ENCODE measurements at regions not wholly inside any gene's neighbourhood (a gene's known extent, or its start where the extent isn't known, plus 50 kb on each side); places are given as distances from the start of the nearest gene placed in this dataset.

DNA sequence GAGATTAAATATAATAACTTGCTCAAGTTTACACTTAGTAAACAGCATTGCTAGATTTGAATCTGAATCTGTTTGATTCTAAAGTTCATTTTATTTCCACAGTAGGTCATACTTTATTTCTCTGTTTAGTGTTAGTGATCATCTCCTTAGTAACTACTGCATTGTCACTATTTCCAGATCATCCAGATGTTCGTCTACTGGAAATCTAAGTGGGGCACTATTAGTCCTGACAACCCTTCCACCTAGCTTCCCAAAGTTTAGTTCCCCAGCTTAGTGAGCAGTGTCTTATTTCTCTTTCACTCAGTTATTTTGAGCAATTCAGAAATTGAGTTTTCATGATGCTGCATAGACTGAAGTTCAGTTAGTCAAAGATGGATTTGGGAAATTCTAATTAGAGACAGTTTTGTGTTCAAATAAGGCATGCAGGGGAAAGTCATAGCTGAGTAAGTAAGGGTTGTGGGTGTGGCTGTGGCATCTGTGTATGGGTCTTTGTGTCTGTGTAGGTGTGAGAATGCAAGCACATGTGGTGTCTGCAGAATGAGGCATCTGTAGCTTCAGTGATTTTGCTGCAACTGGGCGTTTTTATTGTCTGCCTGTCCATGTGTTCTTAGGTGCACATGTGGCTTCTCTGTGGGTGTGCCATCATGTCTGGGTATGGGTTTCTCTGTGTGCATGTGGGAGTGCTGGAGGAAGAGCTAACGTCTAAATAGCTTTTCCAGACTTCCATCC is 107.3 kb downstream of the NTMT2 start:
- TF ChIP-seq CTCF (IDR thresholded peaks at IDR 0.05), result no peak
- TF ChIP-seq EZH2 (IDR thresholded peaks at IDR 0.05; ENCODE audit: borderline replicate concordance, insufficient read depth, low read depth, low read length, poor library complexity, severe bottlenecking), result no peak

All from B cell (primary cell).